B cell (primary cell): ENCODE measurements at regions not wholly inside any gene's neighbourhood (a gene's known extent, or its start where the extent isn't known, plus 50 kb on each side); places are given as distances from the start of the nearest gene placed in this dataset.

ENCODE experiments used
- ATAC-seq: fragments of 200-7000 bp; cut with Tn5 transposase; one replicate; pipeline ENCODE4 v1.10.0; 2021; ENCODE audit warnings: low read depth, mild to moderate bottlenecking, moderate number of reproducible peaks, moderate library complexity
- CTCF ChIA-PET: fragments of 350-600 bp; sonication (Branson Sonifier 250); formaldehyde crosslinking; loops from one replicate; lab custom pipeline; 2021; ENCODE audit warnings: antibody characterized with exemption, inconsistent platforms; lab: Charles Lee
- POLR2A ChIA-PET: fragments of 350-600 bp; sonication (Branson Sonifier 250); formaldehyde crosslinking; loops from one replicate; lab custom pipeline; 2021; ENCODE audit warnings: antibody characterized with exemption; lab: Charles Lee
- DNase-seq: peaks from one replicate; pipeline ENCODE4 v3.0.0; 2013
- H2AFZ ChIP-seq: 2 replicates; pipeline ENCODE4 v1.6.1; 2012; ENCODE audit warnings: mild to moderate bottlenecking, low read depth, low read length; ENCODE audit not compliant: insufficient read depth, poor library complexity, severe bottlenecking
- H3K27ac ChIP-seq, 2 donors: 1 replicate in 1 of 2; 2 replicates in 1 of 2; pipeline ENCODE4 v1.5.1; 2012 to 2013; ENCODE audit warnings: low read length in 2 of 2, mild to moderate bottlenecking in 2 of 2, moderate library complexity in 1 of 2
- H3K27me3 ChIP-seq, 4 experiments: fragments of 200-600 bp in 1 of 4; sonication (generic) in 1 of 4; replicated peaks in 1 of 4; 1 replicate in 2 of 4; 2 replicates in 2 of 4; pipeline versions ENCODE4 v1.6.1 to v1.7.0; 2013 to 2016; ENCODE audit warnings: low read length in 3 of 4, mild to moderate bottlenecking in 2 of 4, mixed read lengths in 1 of 4, moderate library complexity in 1 of 4; ENCODE audit not compliant: insufficient read depth in 4 of 4, control insufficient read depth in 3 of 4; ENCODE audit errors: control extremely low read depth in 1 of 4
- H3K36me3 ChIP-seq, 2 experiments: replicated peaks in 1 of 2; 1 replicate in 1 of 2; 2 replicates in 1 of 2; pipeline versions ENCODE4 v1.6.1 to v1.7.1; 2013; ENCODE audit warnings: low read length in 1 of 2; ENCODE audit not compliant: insufficient read depth in 2 of 2, control insufficient read depth in 1 of 2; ENCODE audit errors: control extremely low read depth in 1 of 2, extremely low read depth in 1 of 2
- H3K4me1 ChIP-seq, 2 donors: fragments of 200-600 bp in 1 of 2; sonication (generic) in 1 of 2; 1 replicate in 1 of 2; 2 replicates in 1 of 2; pipeline versions ENCODE4 v1.5.1 to v1.6.1; 2013 to 2017; ENCODE audit warnings: low read length in 2 of 2; ENCODE audit not compliant: control insufficient read depth in 2 of 2, insufficient read depth in 2 of 2
- H3K4me2 ChIP-seq: replicated peaks from 2 replicates; pipeline ENCODE3; 2012; ENCODE audit warnings: mild to moderate bottlenecking, low read depth, low read length; ENCODE audit not compliant: poor library complexity, severe bottlenecking
- H3K4me3 ChIP-seq, 5 experiments: fragments of 200-600 bp in 1 of 5; sonication (generic) in 1 of 5; 1 replicate in 3 of 5; 2 replicates in 2 of 5; pipeline versions ENCODE4 v1.5.1 to v1.7.0; 2011 to 2016; ENCODE audit warnings: low read length in 4 of 5, mild to moderate bottlenecking in 4 of 5, low read depth in 2 of 5, control low read depth in 1 of 5, moderate library complexity in 1 of 5; ENCODE audit not compliant: insufficient read depth in 1 of 5; ENCODE audit errors: control extremely low read depth in 1 of 5, extremely low read depth in 1 of 5
- H3K79me2 ChIP-seq: fragments of 200-600 bp; sonication (generic); one replicate; pipeline ENCODE4 v1.6.0; 2016; ENCODE audit warnings: low read length; ENCODE audit not compliant: control insufficient read depth, insufficient read depth
- H3K9ac ChIP-seq: fragments of 200-600 bp; sonication (generic); 2 replicates; pipeline ENCODE4 v1.6.1; 2017; ENCODE audit warnings: mild to moderate bottlenecking, low read length, moderate library complexity
- H3K9me3 ChIP-seq, 3 donors: one replicate each; pipeline versions ENCODE4 v1.6.1 to v1.7.1; 2013; ENCODE audit warnings: low read length in 2 of 3; ENCODE audit not compliant: control insufficient read depth in 2 of 3, insufficient read depth in 1 of 3; ENCODE audit errors: control extremely low read depth in 1 of 3
- H4K20me1 ChIP-seq: 2 replicates; pipeline ENCODE4 v1.6.0; 2012; ENCODE audit warnings: mild to moderate bottlenecking, low read length; ENCODE audit not compliant: insufficient read depth, control insufficient read depth, poor library complexity, severe bottlenecking
- H3K27ac Mint-ChIP-seq: one replicate; pipeline ENCODE4 v1.8.0; 2021; ENCODE audit warnings: mixed read lengths
- H3K27me3 Mint-ChIP-seq: one replicate; pipeline ENCODE4 v1.8.0; 2021; ENCODE audit warnings: mixed read lengths
- H3K4me1 Mint-ChIP-seq: one replicate; pipeline ENCODE4 v1.8.0; 2021; ENCODE audit warnings: mixed read lengths
- H3K4me3 Mint-ChIP-seq: one replicate; pipeline ENCODE4 v1.8.0; 2021; ENCODE audit warnings: mixed read lengths
- H3K9me3 Mint-ChIP-seq: one replicate; pipeline ENCODE4 v1.8.0; 2022; ENCODE audit warnings: mixed read lengths; ENCODE audit not compliant: insufficient read depth
- EZH2 ChIP-seq: IDR thresholded peaks from 2 replicates; pipeline ENCODE4 v1.6.1; 2012; ENCODE audit warnings: borderline replicate concordance, low read depth, mild to moderate bottlenecking, moderate library complexity, low read length; ENCODE audit not compliant: insufficient read depth, poor library complexity, severe bottlenecking
- WGBS: methylation state at CpG from one replicate; pipeline ENCODE4 v1.1.5; 2013; ENCODE audit warnings: missing lambda C conversion rate; ENCODE audit not compliant: insufficient coverage; 5-methylcytosine and 5-hydroxymethylcytosine counted together
- intact Hi-C: fragments of 100-400 bp; cut with micrococcal nuclease; formaldehyde crosslinking; loops from one replicate; pipeline ENCODE4 v1.10.0; 2022
- TF ChIP-seq, protein P1 (sequence below): fragments of 200-600 bp; IDR thresholded peaks from one replicate; pipeline ENCODE4 v1.8.0; 2022; ENCODE audit warnings: antibody characterized with exemption, mild to moderate bottlenecking

DNA sequence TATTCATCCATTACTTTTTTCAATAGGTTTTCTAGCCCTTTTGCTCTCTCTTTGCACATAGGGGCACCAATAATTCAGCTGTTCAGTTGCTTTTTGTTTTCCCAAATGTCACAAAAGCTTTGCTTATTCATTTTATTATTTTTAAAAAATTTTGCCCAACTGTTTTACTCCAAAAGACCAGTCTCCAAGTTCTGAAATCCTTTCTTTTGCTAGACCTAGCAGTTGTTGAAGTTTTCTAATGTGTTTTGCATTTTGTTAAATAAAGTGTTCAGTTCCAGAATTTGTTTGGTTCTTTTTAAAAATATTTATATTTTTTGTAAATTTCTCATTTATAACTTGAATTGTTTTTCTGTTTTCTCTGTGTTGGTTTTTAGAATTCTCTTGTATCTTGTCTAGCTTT lies 1227.3 kb downstream of the ROBO2 start:
- Mint-ChIP-seq H3K4me3 (no peak overlapping the region), H3K9me3 (peaks cover 2% of the 10 kb centered on the region), H3K27ac (no peak overlapping the region), H3K27me3 (no peaks in the 10 kb centered on the region), H3K4me1 (no peaks in the 10 kb centered on the region)
- Histone ChIP-seq H3K4me2 (no peak overlapping the region), H3K9ac (no peak overlapping the region), H2AFZ (no peak overlapping the region), H4K20me1 (no peaks in the 10 kb centered on the region), H3K27ac (no peak overlapping the region), H3K36me3 (no peaks in the 10 kb centered on the region), H3K27me3 (no peaks in the 10 kb centered on the region), H3K79me2 (no peaks in the 10 kb centered on the region), H3K4me1 (no peaks in the 10 kb centered on the region), H3K4me3 (no peak overlapping the region), H3K9me3 (peaks cover 0 to 19% (median 11%) of the 10 kb centered on the region in 3 donors)
- intact Hi-C loops, result no loop called here
- POLR2A ChIA-PET, result no interaction called here
- ATAC-seq (no peak), DNase-seq (no peak)
- CTCF ChIA-PET, result no interaction called here
- no peak for TF ChIP-seq EZH2
- TF ChIP-seq, protein P1, sequence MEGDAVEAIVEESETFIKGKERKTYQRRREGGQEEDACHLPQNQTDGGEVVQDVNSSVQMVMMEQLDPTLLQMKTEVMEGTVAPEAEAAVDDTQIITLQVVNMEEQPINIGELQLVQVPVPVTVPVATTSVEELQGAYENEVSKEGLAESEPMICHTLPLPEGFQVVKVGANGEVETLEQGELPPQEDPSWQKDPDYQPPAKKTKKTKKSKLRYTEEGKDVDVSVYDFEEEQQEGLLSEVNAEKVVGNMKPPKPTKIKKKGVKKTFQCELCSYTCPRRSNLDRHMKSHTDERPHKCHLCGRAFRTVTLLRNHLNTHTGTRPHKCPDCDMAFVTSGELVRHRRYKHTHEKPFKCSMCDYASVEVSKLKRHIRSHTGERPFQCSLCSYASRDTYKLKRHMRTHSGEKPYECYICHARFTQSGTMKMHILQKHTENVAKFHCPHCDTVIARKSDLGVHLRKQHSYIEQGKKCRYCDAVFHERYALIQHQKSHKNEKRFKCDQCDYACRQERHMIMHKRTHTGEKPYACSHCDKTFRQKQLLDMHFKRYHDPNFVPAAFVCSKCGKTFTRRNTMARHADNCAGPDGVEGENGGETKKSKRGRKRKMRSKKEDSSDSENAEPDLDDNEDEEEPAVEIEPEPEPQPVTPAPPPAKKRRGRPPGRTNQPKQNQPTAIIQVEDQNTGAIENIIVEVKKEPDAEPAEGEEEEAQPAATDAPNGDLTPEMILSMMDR, result no peak

DNA sequence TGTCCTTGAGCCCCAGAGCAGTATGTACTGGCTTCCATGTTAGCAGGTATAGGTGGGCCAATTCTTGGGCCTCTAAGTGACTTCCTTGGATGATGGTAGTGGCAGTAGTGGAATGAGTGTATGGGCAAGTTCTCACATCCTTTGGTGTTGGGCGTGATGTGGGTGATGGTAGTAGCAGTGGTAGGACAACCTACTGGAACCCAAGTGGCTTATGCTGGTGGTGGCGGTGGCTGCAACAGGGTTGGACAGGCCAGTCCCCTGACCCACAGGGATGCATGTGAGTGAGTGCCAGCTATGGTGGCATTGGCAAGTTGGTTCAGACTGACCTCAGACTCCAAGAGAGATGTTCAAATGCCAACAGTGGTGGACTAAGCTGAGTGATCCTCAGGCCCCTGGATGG lies 1228.2 kb downstream of the ROBO2 start:
- CTCF ChIA-PET, result no interaction called here
- H4K20me1 ChIP-seq, result no peaks in the 10 kb centered on the region
- Mint-ChIP-seq H3K27me3 (no peaks in the 10 kb centered on the region), H3K9me3 (peaks cover 2% of the 10 kb centered on the region), H3K27ac (no peak overlapping the region), H3K4me3 (no peak overlapping the region), H3K4me1 (no peaks in the 10 kb centered on the region)
- H3K4me1 ChIP-seq, result no peaks in the 10 kb centered on the region
- no peak for ATAC-seq
- no peaks in the 10 kb centered on the region for H3K79me2 ChIP-seq
- WGBS, result 75% methylated on average over 2 of the region's 2 CpGs
- intact Hi-C loops, result no loop called here
- no peak for DNase-seq
- TF ChIP-seq, protein P1, result no peak
- TF ChIP-seq EZH2, result no peak
- no peak overlapping the region for H3K4me2 ChIP-seq
- H3K36me3 ChIP-seq, result no peaks in the 10 kb centered on the region
- H2AFZ ChIP-seq, result no peak overlapping the region
- H3K9me3 ChIP-seq, result peaks cover 0 to 19% (median 11%) of the 10 kb centered on the region in 3 donors
- no peak overlapping the region for H3K27ac ChIP-seq
- H3K9ac ChIP-seq, result no peak overlapping the region
- H3K4me3 ChIP-seq, result no peak overlapping the region
- POLR2A ChIA-PET, result no interaction called here
- H3K27me3 ChIP-seq, result no peaks in the 10 kb centered on the region
